Hepatic stellate cell (primary cell): ENCODE measurements at regions not wholly inside any gene's neighbourhood (a gene's known extent, or its start where the extent isn't known, plus 50 kb on each side); places are given as distances from the start of the nearest gene placed in this dataset.
"Not testable (repeated sequence)": the region's sequence is repeated elsewhere in the genome, so short reads cannot be mapped to it uniquely, and the experiment has no call there.

ENCODE experiments used
- DNase-seq: peaks from one replicate; pipeline ENCODE4 v3.0.0; 2011; ENCODE audit warnings: low spot score

DNA sequence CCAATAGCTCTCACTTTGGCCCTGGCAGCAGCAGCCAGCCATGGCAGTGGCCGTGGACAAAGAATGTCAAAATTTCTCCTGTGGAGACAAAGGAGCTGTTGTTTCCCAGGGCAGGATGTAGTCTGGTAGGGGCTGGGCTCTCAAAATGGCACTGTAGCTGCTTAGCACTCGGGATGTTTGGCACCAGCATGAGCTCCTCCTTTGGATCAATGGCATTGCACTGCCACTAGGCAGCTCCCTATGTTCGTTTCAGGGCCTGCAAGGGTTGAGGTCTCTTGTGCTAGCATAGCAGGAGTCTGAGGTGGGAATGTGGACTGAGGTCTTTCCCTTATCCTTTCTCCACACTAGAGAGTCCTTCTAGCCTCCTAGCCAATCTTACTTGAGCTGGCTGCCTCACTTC is 948.8 kb upstream of the FAM98A start:
- no peak for DNase-seq

DNA sequence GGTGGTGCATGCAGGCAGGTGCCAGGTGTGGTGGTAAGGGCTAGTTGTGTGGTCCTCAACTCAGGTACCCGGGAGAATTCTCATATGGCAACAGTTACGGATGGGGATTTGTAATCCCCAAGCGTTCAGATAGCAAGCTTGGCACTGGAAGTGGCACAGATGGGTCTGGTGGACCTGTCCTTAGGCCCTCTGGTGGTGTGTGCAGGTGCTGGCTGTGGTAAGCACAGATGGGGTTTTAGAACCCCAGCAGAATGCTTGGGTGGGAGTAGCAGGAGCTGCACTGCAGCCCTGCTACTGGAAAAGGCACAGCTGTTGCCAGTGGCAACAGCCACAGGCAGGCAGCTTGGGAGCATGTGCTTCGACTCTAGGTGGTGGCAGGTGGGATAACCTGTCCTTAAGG is 948.2 kb upstream of the FAM98A start:
- no peak for DNase-seq

DNA sequence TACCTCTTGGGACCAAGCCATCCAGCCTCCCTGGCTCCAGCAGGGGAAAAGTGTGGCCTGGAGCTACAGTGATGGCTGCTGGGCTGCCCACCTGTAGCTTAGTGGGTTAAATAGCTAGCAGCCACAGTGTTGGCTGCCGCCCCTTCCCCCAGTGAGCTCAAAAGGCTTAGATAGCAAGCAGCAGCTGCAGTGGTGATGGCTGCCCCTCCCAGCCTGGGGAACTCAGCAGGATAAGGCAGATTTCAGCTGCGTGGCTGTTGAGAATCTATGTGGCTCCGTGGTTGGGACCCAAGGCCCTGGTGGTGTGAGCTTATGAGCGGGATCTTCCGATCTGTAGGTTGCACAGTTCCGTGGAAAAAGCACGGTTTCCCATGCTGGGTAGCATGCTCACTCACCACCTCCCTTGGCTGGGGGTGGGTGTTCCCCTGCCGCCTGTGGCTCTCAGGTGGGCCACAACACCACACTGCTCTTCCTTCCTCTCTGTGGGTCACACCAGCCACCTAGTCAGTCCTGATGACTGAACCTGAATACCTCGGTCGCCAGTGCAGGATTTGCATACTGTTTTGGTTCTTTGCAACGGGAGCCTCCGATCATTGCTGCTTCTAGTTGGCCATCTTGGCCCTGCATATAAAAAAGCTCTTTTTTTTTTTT is 946.5 kb upstream of the FAM98A start:
- DNase-seq: no peak

DNA sequence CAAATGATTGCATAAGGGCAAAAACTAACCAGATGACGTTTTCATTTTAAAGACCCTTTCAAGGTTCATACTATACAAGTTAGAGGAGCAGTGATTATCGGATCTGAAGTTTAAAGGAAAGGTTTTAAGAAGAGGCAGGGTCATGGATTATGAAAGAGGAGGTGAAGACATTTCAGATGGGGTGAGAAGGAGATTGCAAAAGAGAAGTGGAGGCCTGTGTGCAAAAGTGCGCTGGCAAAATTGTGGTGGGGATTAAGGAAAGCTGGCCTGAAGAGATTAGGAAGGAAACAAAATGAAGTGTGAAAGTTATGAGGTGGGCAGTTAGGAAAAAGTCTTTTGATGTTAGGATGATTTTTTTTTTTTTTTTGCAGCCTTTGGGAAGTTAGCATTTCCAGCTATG is 935.7 kb upstream of the FAM98A start:
- DNase-seq: no peak

DNA sequence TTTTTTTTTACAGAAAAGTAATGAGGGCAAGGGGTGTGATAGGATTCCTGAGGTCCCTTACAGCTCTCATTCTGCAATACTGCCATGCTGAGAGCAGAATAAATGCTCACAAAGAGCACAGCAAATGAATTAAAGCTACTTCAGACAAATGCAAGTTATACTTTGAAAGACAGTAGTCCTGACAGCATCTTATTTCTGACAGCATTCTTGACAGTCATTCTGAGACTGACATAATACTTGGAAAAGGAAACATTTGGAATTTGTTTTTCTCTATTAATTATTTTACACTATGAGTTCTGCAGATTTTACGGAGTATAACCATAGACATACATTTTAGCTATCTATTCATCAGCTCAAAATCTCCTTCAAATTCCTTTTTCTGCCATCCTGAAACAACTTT is 935.2 kb upstream of the FAM98A start:
- DNase-seq: no peak

DNA sequence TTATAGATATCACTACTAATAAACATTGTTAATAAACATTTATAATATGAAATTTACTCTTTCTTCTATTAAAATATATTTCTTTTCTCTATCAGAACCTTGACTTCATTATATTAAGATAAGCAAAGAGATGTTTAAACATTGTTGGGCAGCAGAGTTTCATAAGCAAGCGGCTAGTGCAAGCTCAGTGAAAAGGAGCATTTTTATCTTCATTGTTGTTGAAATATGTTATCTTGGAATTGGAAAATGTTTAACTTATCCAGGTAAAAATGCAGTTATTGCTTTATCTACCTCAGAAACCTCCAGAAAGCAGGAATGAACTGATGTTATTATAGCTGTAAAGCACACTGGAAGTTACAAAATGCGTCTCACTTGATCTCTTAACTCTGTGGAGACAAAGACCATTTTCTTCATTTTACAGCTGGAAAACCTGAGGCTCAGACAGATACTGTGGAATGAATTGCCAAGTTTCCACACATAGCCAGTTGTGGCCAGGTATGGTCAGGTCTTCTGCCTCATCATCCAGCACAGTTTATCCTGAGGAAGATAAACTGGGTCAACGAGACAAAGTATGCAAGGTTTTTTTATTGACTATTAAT is 934.6 kb upstream of the FAM98A start:
- DNase-seq: no peak

DNA sequence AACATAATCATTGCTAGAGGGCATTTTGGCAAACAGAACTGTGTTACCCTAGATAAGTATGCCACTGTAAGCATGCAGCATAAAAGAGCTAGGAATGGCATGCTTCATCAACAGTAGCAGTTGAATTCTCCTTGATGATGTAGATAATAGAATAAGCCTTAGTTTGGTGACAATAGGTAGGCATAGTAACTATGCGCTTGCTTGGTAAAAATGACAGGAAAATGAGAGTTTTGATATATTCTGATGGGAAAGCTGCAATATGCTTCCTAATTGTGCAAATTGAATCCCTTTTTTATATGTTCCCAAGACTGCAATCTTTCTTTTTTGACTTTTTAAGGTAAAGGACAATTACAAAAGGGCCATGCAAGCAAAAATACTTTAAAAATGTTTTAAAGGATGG is 930.9 kb upstream of the FAM98A start:
- DNase-seq: no peak

DNA sequence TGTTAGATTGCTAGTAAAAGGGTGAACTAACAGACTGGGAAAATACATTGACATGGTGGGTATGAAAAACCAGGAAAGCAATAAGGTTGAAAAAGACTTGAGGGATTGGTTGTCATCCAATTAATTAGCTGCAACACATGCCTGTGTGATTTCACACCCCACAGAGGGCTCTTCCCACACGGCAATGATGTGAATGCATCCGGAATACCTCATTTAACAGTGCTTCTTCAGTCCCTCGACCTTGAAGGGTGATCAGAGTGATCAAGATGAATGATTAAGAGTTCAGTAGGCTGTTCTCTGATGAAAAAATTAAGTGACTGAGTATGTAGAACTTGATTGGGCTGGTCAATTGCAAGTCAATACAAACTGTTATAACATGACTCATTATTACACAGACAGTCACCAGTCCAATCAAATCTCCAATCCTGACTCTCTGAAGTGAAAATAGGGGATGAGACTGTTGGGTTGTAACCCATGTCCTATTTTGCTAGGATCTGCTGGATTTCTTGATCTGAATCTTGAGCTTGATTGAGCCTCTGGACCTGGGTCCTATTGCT is 924.9 kb upstream of the FAM98A start:
- no peak for DNase-seq

DNA sequence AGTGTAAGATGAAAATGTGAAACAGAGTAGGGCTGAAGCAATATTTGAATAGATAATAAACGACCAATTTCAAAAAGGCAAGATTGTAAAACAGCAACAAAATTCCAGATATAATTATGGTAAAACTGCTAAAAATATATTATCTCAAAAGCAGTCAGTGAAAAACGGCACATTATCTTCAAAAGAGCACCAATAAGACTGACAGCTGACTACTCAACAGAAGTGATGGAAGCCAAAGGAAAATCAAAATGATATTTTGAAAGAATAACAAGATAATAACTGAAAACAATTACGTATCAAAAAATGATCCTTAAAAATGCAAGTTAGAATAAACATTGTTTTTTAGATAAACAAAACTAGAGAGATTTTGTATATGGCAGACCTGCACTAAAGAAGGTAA is 920.6 kb upstream of the FAM98A start:
- no peak for DNase-seq

DNA sequence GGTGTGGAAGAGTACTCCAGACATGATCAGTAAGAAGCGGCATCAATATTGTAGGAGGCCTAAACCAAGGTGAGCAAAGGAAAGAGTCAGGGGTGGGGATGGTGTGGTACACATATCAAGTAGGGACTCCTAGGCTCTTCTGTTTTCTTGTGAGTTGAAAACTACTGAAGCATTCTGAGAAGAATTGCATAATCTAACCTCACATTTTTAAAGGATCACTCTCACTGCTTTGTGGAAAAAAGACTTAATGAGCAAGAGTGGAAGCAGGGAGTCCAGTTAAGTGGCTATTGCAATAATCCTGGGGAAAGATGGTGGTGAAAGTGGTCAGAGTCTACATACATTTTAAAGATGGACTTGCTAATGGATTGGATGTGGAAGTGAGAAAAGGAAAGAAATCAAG is 899.5 kb upstream of the FAM98A start:
- no peak for DNase-seq

DNA sequence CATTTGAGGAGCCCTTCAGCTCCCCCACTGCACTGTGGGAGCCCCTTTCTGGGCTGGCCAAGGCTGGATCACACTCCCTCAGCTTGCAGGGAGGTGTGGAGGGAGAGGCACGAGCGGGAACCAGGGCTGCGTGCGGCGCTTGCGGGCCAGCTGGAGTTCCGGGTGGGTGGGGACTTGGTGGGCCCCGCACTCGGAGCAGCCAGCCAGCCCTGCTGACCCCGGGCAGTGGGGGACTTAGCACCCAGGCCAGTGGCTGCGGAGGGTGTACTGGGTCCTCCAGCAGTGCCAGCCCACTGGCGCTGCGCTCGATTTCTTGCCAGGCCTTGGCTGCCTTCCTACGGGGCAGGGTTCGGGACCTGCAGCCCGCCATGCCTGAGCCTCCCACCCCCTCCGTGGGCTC is 895.1 kb upstream of the FAM98A start:
- DNase-seq: not testable (repeated sequence)

DNA sequence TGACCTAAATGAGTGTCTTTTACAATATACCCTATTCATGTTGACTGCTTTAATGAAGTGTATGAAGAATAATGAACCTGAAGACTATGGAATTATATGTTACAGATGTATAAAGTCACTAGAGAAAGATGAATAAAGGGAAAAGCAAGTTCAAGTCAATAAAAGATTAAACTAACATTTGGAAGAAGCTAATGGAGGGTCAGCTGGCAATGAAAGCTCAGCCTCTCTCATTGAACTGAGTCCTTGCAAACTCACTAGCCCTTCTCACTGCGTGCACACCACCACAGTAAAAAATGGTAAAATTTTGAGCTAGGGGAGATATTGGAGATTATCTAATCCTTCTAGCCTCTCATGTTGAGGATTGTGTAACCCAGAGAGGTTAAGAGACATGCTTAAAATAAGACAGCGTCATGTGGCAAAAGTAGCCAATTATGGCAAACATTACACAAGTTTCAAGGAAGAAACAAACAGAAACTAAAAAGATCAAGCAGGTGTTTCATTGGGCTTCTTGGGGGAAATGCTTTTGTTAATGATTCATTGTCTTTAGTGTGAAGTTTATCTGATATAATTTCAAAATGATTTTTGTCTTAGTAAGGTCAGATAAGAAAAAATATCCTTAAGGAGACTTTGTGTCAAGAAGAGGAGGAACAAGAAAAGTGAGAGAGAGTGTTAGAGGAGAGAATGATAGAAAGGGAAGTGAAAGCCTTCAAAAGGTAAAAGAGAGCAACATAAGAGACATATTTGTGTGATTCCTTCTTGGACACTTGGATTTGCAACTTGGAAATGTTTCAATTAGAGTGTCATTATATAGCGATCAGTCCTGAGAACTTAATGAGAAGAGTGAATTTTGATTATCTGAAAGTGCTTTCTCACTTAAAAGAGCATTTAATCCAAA is 893.7 kb upstream of the FAM98A start:
- no peak for DNase-seq

DNA sequence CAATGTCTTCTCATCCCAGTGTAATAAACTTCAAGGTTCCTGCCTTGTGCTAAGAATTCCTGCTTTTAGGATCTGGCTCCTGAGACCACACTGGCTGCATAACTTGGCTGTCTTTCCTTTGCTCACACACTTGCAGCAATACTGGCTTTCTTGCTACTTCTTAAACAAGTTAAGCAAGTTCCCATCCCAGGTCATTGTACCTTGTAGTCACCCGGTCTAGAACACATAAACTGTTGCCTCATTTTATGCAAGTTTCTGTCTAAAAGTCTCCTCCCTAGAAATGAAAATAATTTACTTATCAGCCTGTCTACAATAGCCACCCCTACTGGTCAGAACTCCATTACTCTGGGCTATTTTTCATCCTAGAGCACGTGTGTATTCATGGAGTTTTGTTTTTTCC is 887.9 kb upstream of the FAM98A start:
- no peak for DNase-seq

DNA sequence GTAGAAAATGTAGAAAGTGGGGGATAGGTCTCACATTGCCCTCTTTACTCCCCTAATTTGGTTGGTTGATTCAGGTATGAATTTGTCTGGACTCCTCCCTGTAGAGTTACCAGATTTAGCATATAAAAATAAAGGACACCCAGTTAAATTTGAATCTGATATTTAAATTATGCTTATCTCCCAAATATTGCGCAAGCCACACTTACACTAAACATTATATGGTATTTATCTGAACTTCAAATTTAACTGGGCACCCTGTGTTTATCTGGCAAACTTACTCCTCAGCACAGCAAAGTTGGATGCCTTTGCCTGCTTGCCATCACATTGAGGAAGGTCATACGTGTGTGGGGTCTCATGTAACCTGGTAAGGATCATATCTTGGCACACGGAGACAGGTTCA is 882.4 kb upstream of the FAM98A start:
- no peak for DNase-seq

DNA sequence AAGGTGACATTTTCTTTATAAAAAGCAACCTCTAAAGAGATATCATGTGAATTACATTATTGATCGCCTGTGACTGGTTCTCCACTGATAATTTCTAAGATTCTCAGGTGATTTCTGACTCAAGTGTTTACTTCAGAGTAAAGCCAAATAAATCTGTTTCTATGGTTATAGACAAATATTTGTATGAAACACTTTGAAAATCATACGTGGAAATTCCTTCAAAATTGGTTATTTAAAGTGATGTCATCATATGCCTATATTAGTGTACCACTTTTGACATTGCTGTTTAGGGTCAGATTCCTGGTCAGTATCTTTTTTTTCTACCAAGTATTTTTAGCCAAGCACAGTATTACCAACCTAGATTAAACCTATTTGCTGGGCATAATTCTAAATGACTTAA is 881.3 kb upstream of the FAM98A start:
- DNase-seq: no peak

DNA sequence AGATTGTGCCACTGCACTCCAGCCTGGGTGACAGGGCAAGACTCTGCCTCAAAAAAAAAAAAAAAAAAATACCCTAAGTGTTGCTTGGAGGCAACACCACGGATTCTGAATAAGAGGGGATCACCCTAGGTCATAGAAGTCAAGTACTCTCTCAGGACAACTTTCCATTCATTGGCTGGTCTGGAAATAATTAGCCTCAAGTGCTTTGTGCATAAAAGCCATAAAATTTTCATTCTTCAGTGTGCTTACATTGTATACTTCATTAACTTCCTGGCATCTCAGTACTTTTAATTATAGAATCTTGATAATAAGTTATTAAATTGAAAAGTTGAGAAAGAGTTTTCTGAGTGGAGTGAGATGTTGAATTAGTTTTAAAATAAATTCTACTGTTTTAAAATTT is 876.1 kb upstream of the FAM98A start:
- no peak for DNase-seq

DNA sequence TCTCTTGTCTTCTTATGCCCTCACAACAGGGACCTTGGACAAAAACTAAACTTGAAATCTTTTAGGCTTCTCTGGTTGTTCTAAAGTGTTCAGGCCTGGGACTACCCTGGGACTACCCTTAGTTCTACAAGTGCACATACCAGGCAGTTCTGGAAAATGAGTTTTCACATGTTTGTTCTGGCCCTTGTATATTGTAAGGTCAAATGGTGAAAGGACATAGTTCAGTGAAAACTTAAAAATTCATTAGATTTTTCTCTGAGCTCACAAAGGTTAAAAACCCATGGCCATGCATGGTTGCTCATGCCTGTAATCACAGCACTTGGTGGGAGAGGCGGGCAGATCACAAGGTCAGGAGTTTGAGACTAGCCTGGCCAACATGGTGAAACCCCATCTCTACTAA is 875.5 kb upstream of the FAM98A start:
- DNase-seq: no peak

DNA sequence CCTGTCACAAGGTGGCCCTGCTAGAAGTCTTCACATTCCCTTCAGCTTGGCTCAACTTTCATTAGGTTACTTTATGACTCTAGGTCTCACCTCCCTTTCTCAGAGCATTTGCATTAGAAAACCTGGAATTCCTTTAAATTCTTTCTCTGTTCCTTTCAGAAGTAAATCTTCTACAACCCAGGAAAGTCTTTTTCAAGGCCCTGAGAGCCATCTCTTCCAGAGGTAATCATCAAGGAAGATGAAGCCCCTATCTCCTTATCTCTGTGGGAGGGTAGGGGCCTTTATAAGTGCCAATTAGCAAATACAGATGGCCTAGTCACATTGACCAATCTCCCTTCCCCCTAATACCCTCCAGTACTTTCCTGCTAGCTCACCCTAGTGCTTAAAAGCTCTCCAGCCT is 848.0 kb upstream of the FAM98A start:
- DNase-seq: no peak

DNA sequence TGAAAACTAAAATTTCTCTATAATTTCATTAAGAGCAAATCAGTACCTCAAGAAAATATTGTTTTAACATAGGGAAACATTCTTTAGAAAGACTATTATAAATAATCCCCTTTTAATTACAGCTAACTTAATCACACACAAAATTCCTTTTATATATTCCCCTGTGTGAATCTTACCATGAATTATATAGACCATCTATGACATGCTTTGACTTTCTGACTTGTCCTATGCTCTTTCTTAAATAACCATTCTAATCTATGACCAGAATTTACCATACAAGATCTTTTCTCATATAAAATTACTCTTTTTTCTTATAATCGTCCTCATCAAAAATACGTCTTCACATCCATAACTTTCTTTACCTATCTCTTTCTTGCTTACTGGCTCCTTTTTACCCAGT is 824.2 kb upstream of the FAM98A start:
- no peak for DNase-seq

DNA sequence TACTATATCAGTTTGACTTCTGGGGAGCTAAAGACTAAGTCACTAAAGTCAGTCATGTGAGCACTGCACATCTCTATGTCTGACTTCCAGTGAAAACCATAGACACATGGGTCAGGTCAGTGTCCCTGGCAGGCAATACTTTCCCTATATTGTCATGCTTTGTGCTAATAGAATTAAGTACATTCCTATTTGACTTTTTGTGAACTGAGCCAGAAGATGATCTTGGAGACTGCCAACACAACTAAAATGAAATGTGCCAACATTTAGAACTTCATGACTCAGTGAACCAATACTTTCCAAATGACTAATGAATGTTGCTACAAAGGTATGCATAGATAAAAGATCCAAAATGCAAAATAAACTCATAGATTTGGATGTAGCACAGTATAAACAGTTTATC is 820.8 kb upstream of the FAM98A start:
- no peak for DNase-seq

DNA sequence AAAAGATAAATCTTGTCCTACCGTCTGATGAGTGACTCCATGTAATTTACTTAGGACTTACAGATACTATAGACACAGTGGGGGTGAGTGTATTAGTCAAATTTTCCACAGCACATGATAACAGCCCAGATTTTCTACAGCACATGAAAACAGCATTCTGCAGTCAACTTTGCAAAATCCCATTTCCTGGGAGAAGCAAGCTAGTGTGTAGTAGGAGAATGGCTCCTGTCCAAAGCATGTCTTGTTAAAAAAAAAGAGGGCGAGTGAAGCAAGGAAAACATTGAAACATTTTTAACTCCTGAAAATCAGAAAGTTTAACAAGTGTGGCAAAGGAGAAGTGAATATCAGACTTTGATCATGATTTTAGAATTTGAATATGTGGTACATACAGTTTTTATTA is 817.8 kb upstream of the FAM98A start:
- no peak for DNase-seq

DNA sequence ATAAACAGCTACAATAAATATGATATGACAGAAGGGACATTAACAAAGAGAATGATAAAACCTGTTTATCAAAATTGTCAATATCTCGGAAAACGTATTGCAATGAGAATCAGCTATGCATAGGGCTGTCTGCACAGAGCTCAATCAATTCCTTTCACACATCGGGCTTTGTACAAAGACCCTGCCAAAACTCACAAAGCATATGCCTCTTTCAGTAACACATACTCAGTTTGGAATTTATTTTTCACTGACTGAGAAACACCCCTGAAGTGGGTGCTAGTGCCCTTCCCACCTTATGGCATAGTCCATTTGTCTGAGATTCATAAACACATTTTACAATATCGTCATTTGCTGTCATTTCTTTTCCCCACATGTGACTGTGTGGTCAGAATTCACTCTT is 815.8 kb upstream of the FAM98A start:
- no peak for DNase-seq

DNA sequence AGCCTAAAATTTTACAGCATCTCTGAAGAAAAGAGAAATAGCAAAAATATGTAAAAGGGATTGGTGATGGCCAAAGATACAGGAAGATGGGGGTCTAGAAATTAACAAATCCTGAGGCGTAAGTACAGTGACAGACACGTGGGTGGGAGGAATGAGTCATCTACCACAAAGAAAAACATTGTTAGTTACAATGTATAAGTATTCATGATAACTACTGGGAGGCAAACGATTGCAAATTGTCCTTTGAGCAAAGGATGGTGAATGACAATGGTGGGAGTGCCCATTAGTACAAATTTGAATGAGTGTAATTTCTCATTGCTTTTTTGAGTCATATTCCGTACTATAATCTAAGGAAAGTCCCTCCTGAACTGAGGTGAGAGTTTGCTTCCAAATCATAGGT is 809.0 kb upstream of the FAM98A start:
- no peak for DNase-seq
